A673 (cell line): ENCODE measurements at regions not wholly inside any gene's neighbourhood (a gene's known extent, or its start where the extent isn't known, plus 50 kb on each side); places are given as distances from the start of the nearest gene placed in this dataset.

ENCODE experiments used
- EZH2 ChIP-seq: fragments of 200-600 bp; sonication (generic); IDR thresholded peaks from 2 replicates; pipeline ENCODE4 v1.6.1; 2017; ENCODE audit warnings: borderline replicate concordance, low read depth, mild to moderate bottlenecking, mixed read lengths, antibody characterized with exemption, low read length; ENCODE audit not compliant: poor library complexity, severe bottlenecking
- TF ChIP-seq, protein P1 (sequence below): fragments of 300-800, 200-600 bp; sonication (generic); conservative IDR thresholded peaks from 2 replicates; pipeline ENCODE4 v1.5.1; 2017; ENCODE audit warnings: low read depth, mild to moderate bottlenecking, antibody characterized with exemption, low read length, moderate library complexity, mixed read lengths

DNA sequence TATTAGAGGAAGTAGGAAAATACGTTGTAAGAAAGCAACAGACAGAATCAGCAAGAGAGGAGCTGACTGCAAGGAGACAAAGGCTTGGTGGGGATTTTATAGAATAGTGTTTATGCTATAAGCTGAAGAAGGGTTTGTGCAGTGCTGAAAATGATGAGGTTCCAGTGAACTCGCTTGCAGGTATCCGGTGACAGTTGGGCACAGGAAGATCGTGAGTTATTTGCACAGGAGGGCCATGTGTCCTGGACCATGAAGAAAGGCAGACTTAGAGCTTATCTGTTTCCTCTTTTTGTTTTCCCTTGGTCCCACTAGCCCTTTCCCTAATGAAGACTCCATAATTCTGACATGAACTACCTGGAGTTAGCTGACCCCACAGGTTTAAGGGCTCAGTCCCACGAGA, 61.4 kb downstream of the NXNL2 start:
- TF ChIP-seq, protein P1, sequence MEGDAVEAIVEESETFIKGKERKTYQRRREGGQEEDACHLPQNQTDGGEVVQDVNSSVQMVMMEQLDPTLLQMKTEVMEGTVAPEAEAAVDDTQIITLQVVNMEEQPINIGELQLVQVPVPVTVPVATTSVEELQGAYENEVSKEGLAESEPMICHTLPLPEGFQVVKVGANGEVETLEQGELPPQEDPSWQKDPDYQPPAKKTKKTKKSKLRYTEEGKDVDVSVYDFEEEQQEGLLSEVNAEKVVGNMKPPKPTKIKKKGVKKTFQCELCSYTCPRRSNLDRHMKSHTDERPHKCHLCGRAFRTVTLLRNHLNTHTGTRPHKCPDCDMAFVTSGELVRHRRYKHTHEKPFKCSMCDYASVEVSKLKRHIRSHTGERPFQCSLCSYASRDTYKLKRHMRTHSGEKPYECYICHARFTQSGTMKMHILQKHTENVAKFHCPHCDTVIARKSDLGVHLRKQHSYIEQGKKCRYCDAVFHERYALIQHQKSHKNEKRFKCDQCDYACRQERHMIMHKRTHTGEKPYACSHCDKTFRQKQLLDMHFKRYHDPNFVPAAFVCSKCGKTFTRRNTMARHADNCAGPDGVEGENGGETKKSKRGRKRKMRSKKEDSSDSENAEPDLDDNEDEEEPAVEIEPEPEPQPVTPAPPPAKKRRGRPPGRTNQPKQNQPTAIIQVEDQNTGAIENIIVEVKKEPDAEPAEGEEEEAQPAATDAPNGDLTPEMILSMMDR = no peak
- TF ChIP-seq EZH2 = no peak
